NCI-H748 (cell line): ENCODE measurements at regions not wholly inside any gene's neighbourhood (a gene's known extent, or its start where the extent isn't known, plus 50 kb on each side); places are given as distances from the start of the nearest gene placed in this dataset.
A peak's percentile ranks its signal among the peaks of the same experiment; 100 is the strongest.

Source experiments
- DNase-seq: peaks from one replicate; lab custom pipeline; 2025; ENCODE audit not compliant: unreplicated experiment; lab: John Stamatoyannopoulos, UW

- no peak for DNase-seq
Measured at GRCh38 chr21:24910591-24910990, 696.7 kb downstream of the MRPL39 start.

DNA sequence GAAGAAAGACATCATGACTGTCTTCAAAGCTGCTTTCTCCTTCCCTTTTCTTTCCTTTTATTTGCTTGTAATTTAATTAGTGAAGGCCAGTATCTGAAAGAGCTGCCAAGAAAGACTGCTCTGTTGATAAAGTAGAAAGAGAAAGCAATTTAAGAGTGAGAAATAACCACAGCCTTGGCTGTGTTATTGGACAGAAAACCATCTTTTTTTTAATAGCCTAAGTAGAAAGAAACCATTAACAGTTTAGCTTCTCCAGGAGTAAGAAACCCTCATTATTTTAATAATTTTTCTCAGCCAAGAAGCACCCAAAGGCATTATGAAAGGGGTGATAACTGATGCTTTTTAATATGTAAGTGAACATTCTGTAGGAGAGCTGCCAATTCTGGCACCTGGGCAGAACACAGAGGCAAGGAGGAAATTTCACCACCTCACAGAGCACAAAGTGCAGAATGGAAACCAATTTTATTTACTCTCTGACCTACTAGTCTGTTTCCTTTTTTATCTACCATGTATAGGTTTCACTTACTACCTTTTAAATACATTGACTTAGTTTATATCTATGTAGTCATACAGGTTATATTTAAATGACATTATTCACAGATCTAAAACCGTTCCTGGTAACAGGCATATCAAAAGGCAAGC, 703.2 kb downstream of the MRPL39 start:
- DNase-seq = no peak

- DNase-seq = no peak
Measured at GRCh38 chr21:24899138-24899537, 708.1 kb downstream of the MRPL39 start.

- DNase-seq = no peak
Measured at GRCh38 chr21:24897883-24898282, 709.4 kb downstream of the MRPL39 start.

- DNase-seq = no peak
Measured at GRCh38 chr21:24896735-24897124, 710.6 kb downstream of the MRPL39 start.

- peak; percentile 69 for DNase-seq
Measured at GRCh38 chr21:24895885-24896734, 711.2 kb downstream of the MRPL39 start.

- DNase-seq = no peak
Measured at GRCh38 chr21:24894324-24894723, 713.0 kb downstream of the MRPL39 start.

GRCh38 chr21:24890021-24890420, 717.3 kb downstream of the MRPL39 start:
- DNase-seq = no peak

DNA sequence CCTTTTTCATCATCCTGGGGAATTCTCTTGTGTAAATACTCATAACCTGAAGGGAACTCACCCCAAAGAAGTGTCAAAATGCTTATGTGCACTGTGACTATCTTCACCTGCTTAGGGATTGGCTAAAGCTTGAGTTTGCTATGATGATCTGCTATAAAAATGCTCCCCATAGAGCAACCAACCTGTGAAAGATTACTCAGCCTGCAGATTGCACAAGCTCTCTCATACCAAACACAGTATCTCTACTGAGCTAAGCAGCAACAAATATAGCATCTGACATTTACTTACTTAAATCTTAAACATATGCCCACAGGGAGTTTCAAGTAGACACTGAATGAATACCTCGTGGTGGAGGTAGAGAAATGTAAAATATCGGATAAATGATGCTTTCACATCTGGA, 725.8 kb downstream of the MRPL39 start:
- no peak for DNase-seq

GRCh38 chr21:24870633-24871032, 736.6 kb downstream of the MRPL39 start:
- DNase-seq = no peak

- DNase-seq = no peak
Measured at GRCh38 chr21:24869862-24870261, 737.4 kb downstream of the MRPL39 start.

DNA sequence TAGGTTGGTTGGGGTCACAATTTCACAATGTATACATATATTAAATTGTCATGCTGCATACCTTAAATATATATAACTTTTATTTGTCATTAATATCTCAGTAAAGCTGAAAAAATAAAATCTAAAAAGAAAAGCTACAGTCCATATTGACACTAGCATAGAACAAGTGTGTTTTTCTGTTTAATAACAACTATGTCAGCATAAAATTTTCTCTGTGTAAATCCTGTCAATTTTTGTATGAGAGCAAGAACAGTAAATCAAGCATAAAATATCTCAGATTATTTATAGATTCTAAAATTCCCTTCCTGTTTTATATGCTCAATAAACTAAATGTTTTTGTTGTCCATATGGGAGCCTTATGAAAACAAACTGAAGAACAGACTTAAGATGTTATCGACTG, 739.2 kb downstream of the MRPL39 start:
- DNase-seq = no peak

GRCh38 chr21:24861471-24861870, 745.8 kb downstream of the MRPL39 start:
- DNase-seq = no peak

DNA sequence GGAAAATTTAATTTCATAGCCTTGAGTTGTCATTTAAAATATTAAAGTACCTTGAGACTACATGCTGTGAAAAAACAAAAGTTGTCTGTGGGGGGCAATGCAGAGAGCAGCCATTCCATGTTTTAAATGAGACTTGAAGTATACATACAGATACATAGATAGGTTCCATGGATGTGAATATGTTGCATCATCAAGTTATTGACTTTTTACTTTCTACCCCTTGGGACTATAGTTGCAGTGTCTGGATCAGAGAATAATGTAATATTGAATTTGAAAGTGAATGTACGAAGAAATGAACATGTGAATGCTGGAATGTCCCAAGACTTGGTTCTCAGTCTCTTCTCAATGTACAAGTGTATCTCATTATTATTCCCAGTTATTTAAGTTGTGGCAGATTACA, 751.0 kb downstream of the MRPL39 start:
- DNase-seq = no peak

- no peak for DNase-seq
Measured at GRCh38 chr21:24852610-24853195, 754.6 kb downstream of the MRPL39 start.

GRCh38 chr21:24850121-24850520, 757.2 kb downstream of the MRPL39 start:
- no peak for DNase-seq

- peak; percentile 48 for DNase-seq
Measured at GRCh38 chr21:24844671-24845070, 762.6 kb downstream of the MRPL39 start.

GRCh38 chr21:24840287-24840686, 767.0 kb downstream of the MRPL39 start:
- no peak for DNase-seq

- no peak for DNase-seq
Measured at GRCh38 chr21:24832961-24833360, 774.3 kb downstream of the MRPL39 start.

- no peak for DNase-seq
Measured at GRCh38 chr21:24829397-24829796, 777.9 kb downstream of the MRPL39 start.

DNA sequence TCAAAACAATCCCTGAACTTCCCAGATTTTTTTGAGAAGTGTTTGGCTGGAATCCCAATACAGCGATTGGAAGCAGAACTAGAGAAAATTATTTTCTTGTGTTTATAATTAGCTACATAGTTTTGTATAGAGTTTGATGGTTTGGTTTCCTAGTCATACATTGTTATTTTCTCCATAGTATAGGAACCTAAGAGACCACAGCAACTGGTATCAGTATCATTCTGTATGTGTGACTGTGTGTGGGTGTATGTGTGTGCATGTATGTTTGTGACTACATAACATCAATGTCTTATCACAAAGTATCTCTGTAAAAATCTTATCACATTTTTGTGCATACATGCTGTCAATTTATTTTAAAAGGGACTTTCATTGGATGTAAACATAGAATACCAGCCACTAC, 780.5 kb downstream of the MRPL39 start:
- no peak for DNase-seq

DNA sequence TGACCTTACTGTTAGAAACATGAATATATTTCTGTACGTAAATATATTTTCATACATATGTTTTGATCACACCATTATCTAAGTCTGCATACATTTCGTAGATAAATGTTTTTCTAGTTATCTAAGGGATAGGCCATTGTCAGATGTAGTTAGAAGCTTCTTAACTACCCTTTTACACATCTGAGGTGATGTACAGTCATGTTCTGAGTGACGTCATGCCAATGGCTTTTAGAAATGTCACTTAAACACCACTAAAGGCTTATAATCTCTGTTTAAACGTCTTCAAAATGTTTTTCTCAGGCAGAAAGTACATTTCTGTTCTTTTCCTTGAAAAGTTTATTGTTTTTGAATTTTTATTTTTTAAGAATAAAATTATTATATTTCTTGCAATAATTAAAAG, 781.9 kb downstream of the MRPL39 start:
- DNase-seq = no peak
